PC-9 (cell line): ENCODE measurements at regions not wholly inside any gene's neighbourhood (a gene's known extent, or its start where the extent isn't known, plus 50 kb on each side); places are given as distances from the start of the nearest gene placed in this dataset.

Experiments
- BruUV-seq: library from RNA; stranded (reverse); fragments of 400-500 nt; replicated peaks from 2 replicates; lab custom pipeline; 2021; lab: Mats Ljungman, UMichigan
- CTCF ChIA-PET: fragments of 300-600 bp; sonication (Branson Sonifier 250); formaldehyde crosslinking; loops from one replicate; lab custom pipeline; 2022; ENCODE audit warnings: antibody characterized with exemption; lab: Charles Lee
- POLR2A ChIA-PET: fragments of 300-600 bp; sonication (Branson Sonifier 250); formaldehyde crosslinking; loops from one replicate; lab custom pipeline; 2022; ENCODE audit warnings: antibody characterized with exemption; ENCODE audit not compliant: unreplicated experiment; lab: Charles Lee
- DNase-seq, 2 experiments: peaks; one replicate each; pipeline versions ENCODE4 v3.0.0 to v3.0.0-alpha.2; 2015 to 2022; ENCODE audit warnings: mixed read lengths in 1 of 2
- H2AFZ ChIP-seq: fragments of 200-600 bp; sonication (generic); 2 replicates; pipeline ENCODE4 v1.8.1; 2017; ENCODE audit warnings: antibody characterized with exemption
- H3F3A ChIP-seq: fragments of 200-600 bp; sonication (generic); 2 replicates; pipeline ENCODE4 v1.8.1; 2017; ENCODE audit warnings: antibody characterized with exemption, mild to moderate bottlenecking, low read depth; ENCODE audit not compliant: insufficient read depth
- H3K27ac ChIP-seq: fragments of 200-600 bp; sonication (generic); 2 replicates; pipeline ENCODE4 v1.6.1; 2016; ENCODE audit warnings: mixed run types
- H3K27me3 ChIP-seq: fragments of 200-600 bp; sonication (generic); 2 replicates; pipeline ENCODE4 v1.6.1; 2016; ENCODE audit warnings: low read depth, mixed run types; ENCODE audit not compliant: insufficient read depth
- H3K36me3 ChIP-seq: fragments of 200-600 bp; sonication (generic); 2 replicates; pipeline ENCODE4 v1.6.1; 2016; ENCODE audit warnings: low read depth, mixed run types
- H3K4me1 ChIP-seq: fragments of 200-600 bp; sonication (generic); replicated peaks from 2 replicates; pipeline ENCODE4 v1.6.1; 2016; ENCODE audit warnings: mixed run types; ENCODE audit not compliant: insufficient read depth
- H3K4me2 ChIP-seq: fragments of 200-600 bp; sonication (generic); 2 replicates; pipeline ENCODE4 v1.6.1; 2017; ENCODE audit warnings: mixed run types
- H3K4me3 ChIP-seq: fragments of 200-600 bp; sonication (generic); 2 replicates; pipeline ENCODE4 v1.6.1; 2016; ENCODE audit warnings: mixed run types
- H3K79me2 ChIP-seq: fragments of 200-600 bp; sonication (generic); 2 replicates; pipeline ENCODE4 v1.6.1; 2017; ENCODE audit warnings: low read depth, mixed run types
- H3K9me2 ChIP-seq: fragments of 200-600 bp; sonication (generic); 2 replicates; pipeline ENCODE4 v1.8.1; 2017; ENCODE audit warnings: mild to moderate bottlenecking; ENCODE audit not compliant: insufficient read depth
- H3K9me3 ChIP-seq: fragments of 200-600 bp; sonication (generic); 2 replicates; pipeline ENCODE4 v1.8.1; 2016; ENCODE audit warnings: low read depth; ENCODE audit not compliant: insufficient read depth
- H4K20me1 ChIP-seq: fragments of 200-600 bp; sonication (generic); 2 replicates; pipeline ENCODE4 v1.8.1; 2017; ENCODE audit not compliant: insufficient read depth
- EZH2 ChIP-seq: fragments of 200-600 bp; sonication (generic); IDR thresholded peaks from 2 replicates; pipeline ENCODE4 v1.8.0; 2017; ENCODE audit warnings: antibody characterized with exemption, low read depth
- intact Hi-C: fragments of 100-400 bp; cut with micrococcal nuclease; formaldehyde crosslinking; loops from one replicate; pipeline ENCODE4 v1.10.0; 2022; ENCODE audit not compliant: unreplicated experiment
- TF ChIP-seq, protein P1 (sequence below): fragments of 200-600 bp; sonication (generic); conservative IDR thresholded peaks from 2 replicates; pipeline ENCODE4 v1.6.1; 2017; ENCODE audit warnings: mixed run types, antibody characterized with exemption, mild to moderate bottlenecking, moderate library complexity

DNA sequence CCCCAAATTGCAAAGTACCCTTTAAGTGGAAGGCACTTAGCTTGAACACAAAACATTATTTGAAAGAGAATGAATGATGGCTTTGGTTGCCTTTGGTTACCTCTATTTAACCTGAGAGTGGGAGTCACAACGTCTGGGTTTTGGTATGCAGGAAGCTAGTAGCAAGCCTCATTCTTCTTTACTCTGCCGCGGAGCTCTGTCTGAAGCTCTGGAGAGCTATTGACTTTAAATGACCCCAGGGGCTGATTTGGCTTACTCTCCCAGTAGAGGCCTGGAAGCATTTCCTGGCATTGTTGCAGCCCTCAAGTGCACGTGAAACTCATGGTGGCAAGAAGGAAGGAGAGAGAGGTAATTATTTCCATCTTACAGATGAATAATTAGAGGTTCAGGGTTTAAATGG lies 81.8 kb upstream of the MAGEA4 start:
- CTCF ChIA-PET: no interaction called here
- no peaks in the 10 kb centered on the region for H3K9me2 ChIP-seq

DNA sequence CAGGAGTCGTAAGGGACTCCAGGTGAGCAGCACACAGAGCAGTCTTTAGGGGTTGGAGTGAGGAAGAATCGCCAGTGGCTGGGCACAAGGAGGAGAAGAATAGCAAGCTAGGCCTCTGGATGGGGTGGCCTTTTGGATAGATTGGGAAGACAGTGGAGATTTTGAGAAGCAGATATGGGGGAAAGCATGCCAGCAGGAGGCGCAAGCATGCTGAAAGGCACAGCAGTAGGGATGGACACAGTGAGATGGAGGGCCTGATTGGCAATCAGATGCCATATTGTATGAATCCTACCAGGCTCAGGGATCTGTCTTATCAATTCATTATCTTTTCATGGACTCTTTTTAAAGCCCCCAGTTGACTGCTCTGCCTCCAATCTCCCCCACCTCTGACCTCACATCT lies 60.4 kb upstream of the MAGEA4 start:
- ChIA-PET CTCF (no interaction called here), POLR2A (no interaction called here)
- no TSS peak for BruUV-seq
- no peaks in the 10 kb centered on the region for H3K9me2 ChIP-seq
- H3F3A ChIP-seq: no peaks in the 10 kb centered on the region
- no peaks in the 10 kb centered on the region for H3K4me1 ChIP-seq
- no peaks in the 10 kb centered on the region for H3K27me3 ChIP-seq
- TF ChIP-seq, protein P1, sequence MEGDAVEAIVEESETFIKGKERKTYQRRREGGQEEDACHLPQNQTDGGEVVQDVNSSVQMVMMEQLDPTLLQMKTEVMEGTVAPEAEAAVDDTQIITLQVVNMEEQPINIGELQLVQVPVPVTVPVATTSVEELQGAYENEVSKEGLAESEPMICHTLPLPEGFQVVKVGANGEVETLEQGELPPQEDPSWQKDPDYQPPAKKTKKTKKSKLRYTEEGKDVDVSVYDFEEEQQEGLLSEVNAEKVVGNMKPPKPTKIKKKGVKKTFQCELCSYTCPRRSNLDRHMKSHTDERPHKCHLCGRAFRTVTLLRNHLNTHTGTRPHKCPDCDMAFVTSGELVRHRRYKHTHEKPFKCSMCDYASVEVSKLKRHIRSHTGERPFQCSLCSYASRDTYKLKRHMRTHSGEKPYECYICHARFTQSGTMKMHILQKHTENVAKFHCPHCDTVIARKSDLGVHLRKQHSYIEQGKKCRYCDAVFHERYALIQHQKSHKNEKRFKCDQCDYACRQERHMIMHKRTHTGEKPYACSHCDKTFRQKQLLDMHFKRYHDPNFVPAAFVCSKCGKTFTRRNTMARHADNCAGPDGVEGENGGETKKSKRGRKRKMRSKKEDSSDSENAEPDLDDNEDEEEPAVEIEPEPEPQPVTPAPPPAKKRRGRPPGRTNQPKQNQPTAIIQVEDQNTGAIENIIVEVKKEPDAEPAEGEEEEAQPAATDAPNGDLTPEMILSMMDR: no peak
- no peak for TF ChIP-seq EZH2
- no peak overlapping the region for H2AFZ ChIP-seq
- intact Hi-C loops: no loop called here
- H3K4me3 ChIP-seq: no peak overlapping the region
- H4K20me1 ChIP-seq: no peaks in the 10 kb centered on the region
- H3K79me2 ChIP-seq: no peaks in the 10 kb centered on the region
- DNase-seq: no peak
- H3K27ac ChIP-seq: no peak overlapping the region
- H3K36me3 ChIP-seq: no peaks in the 10 kb centered on the region
- no peaks in the 10 kb centered on the region for H3K9me3 ChIP-seq
- no peak overlapping the region for H3K4me2 ChIP-seq

More for the DNA sequence above, 81.8 kb upstream of the MAGEA4 start:
- intact Hi-C loops: no loop called here
- TF ChIP-seq, protein P1: no peak
- TF ChIP-seq EZH2: no peak
- Histone ChIP-seq H3K79me2 (no peaks in the 10 kb centered on the region), H3K4me3 (no peak overlapping the region), H3K27ac (no peak overlapping the region), H3K36me3 (no peaks in the 10 kb centered on the region), H2AFZ (no peak overlapping the region), H3K9me3 (no peaks in the 10 kb centered on the region), H4K20me1 (no peaks in the 10 kb centered on the region), H3K4me2 (no peak overlapping the region), H3K4me1 (peaks cover 34% of the 10 kb centered on the region), H3K27me3 (no peaks in the 10 kb centered on the region), H3F3A (peaks cover 13% of the 10 kb centered on the region)
- no TSS peak for BruUV-seq
- POLR2A ChIA-PET: no interaction called here
- no peak for DNase-seq

DNA sequence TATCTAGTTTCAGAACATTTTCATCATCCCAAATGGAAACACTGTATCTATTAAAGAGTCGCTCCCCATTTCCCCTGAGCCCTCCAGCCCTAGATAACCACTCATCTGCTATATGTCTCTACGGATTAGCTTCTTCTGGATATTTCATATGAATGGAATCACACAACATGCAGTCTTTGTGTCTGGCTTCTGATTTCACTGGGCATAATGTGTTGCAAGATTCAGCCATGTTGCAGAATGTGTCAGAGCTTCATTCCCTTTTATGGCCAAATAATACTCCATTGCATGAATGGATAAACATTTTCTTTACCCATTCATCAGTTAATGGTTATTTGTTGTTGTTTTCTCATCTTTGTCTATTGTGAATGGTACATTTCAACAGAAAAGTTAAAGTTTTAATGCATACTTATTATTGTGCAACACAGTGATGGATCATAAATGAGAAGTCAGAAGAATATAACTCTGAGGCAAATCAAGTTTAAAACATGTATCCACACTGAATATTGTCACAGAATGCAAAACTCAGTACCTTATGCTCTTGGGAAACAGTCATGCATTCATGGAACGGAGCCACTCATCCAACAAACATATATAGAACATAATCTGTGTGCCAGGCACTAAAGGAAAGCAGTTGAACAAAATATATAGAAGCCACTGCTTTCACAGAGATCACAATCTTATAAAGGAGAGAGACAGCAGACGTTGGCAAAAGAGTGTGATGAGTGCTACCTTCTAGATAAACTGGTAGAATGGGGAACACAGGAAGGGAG lies 57.8 kb upstream of the MAGEA4 start:
- H3K27me3 ChIP-seq: no peaks in the 10 kb centered on the region
- H3K27ac ChIP-seq: no peak overlapping the region
- H3F3A ChIP-seq: no peaks in the 10 kb centered on the region
- no TSS peak for BruUV-seq
- H3K79me2 ChIP-seq: no peaks in the 10 kb centered on the region
- H3K4me3 ChIP-seq: no peak overlapping the region
- H3K36me3 ChIP-seq: no peaks in the 10 kb centered on the region
- H2AFZ ChIP-seq: no peak overlapping the region
- no peaks in the 10 kb centered on the region for H3K4me1 ChIP-seq
- H3K4me2 ChIP-seq: no peak overlapping the region
- no peaks in the 10 kb centered on the region for H4K20me1 ChIP-seq
- no peak for TF ChIP-seq EZH2
- TF ChIP-seq, protein P1: no peak
- ChIA-PET CTCF (no interaction called here), POLR2A (no interaction called here)
- H3K9me2 ChIP-seq: no peaks in the 10 kb centered on the region
- DNase-seq: no peak
- 0 out of 2 replicates have a peak, but pooled peaks cover 2% of the 10 kb centered on the region for H3K9me3 ChIP-seq
- intact Hi-C loops: no loop called here
